ENCODE measurements at regions not wholly inside any gene's neighbourhood (a gene's known extent, or its start where the extent isn't known, plus 50 kb on each side); places are given as distances from the start of the nearest gene placed in this dataset.

DNA sequence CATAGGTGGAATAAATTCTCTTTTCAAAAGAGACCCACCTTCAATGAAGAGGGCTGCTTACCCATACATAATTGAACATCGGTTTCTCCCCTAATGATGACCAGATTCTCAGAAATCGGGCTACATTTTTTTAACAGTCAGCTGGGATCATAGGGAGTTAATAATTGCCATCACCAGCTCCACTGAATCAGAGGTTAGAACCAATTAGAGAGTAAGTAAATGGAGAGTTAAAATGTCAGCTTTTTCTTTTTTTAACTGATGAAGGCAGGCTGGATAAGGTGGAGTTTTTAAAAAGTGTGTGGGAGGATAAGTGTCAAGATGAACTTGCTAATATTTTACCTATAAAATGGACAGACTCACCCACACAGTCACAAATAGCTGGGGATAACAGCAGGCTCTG, 584.5 kb upstream of the NR3C2 start:
- H3K4me1 ChIP-seq (ENCODE audit: control insufficient read depth, insufficient read depth, low read length), result no peaks in the 10 kb centered on the region
- no peak overlapping the region for H3K4me3 ChIP-seq (ENCODE audit: insufficient read depth, low read depth, low read length)
- no peaks in the 10 kb centered on the region for H3K9me3 ChIP-seq (ENCODE audit: control insufficient read depth, low read length)
- H3K36me3 ChIP-seq (ENCODE audit: control insufficient read depth, insufficient read depth, low read length), result no peaks in the 10 kb centered on the region
- no peak overlapping the region for H3K27ac ChIP-seq (ENCODE audit: insufficient read depth, low read depth, low read length, poor library complexity, severe bottlenecking)
- WGBS, 2 experiments, result 96 to 98% methylated on average over 2 of the region's 2 CpGs
- H3K27me3 ChIP-seq (ENCODE audit: control insufficient read depth, insufficient read depth, low read length, poor library complexity, severe bottlenecking), result no peaks in the 10 kb centered on the region

DNA sequence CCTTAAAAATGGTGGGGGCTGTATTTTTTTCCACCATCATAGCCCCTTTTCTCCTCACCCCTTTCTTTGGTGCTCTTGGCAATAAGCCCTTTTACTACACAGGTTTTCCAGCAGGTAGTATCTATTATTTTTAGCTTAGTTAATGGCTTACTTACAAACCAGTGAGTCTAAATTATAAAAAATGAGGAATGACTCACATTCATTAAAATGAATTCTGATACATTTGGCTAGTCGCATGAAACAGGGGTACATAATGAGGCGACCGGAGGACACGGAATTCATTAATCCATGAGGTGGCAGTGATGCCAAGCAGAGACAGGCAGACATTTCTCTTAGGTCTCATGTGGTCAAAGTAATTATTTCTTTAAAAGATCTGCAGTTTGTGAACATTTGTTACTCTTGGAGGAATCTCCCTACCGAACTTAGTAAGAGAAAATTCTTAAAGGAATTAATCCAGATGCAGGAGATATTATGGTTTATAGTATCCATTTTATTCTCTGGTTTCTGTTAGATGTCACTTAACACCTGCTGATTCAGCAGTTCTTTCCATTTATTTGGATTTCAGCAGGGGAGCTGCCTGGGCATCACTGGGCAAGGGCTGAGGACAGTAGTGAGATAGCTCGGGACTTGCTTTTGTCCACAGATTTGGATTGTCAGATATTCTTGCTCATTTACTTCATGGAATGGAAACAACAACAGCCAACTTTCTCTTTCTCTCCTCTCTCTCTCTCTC, 575.0 kb upstream of the NR3C2 start:
- no peaks in the 10 kb centered on the region for H3K36me3 ChIP-seq (ENCODE audit: control insufficient read depth, insufficient read depth, low read length)
- no peak overlapping the region for H3K4me3 ChIP-seq (ENCODE audit: insufficient read depth, low read depth, low read length)
- no peaks in the 10 kb centered on the region for H3K4me1 ChIP-seq (ENCODE audit: control insufficient read depth, insufficient read depth, low read length)
- no peak overlapping the region for H3K27ac ChIP-seq (ENCODE audit: insufficient read depth, low read depth, low read length, poor library complexity, severe bottlenecking)
- H3K9me3 ChIP-seq (ENCODE audit: control insufficient read depth, low read length), result no peaks in the 10 kb centered on the region
- 97 to 98% methylated on average over 6 of the region's 6 CpGs for WGBS, 2 experiments
- no peaks in the 10 kb centered on the region for H3K27me3 ChIP-seq (ENCODE audit: control insufficient read depth, insufficient read depth, low read length, poor library complexity, severe bottlenecking)

DNA sequence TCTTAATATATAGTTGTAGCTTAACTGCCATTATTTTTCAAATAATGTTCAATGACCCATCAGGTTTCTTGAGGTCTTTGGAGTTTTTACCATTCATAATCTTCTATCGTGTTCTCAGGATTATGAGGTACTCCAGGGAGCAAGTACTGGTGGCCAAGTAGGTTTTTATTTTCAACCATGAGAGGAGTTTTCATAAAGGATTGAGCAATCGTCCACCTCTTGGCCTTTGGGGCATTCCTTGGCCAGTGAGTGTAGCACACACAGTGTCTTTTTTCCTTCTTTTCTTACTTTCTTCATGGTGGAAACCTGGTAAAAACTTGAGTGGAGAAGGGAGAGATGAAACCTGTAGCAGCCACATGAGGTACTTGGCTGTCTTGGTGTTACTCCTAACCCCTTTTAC, 567.0 kb upstream of the NR3C2 start:
- Histone ChIP-seq H3K36me3 (ENCODE audit: control insufficient read depth, insufficient read depth, low read length) (no peaks in the 10 kb centered on the region), H3K4me3 (ENCODE audit: insufficient read depth, low read depth, low read length) (no peak overlapping the region), H3K27me3 (ENCODE audit: control insufficient read depth, insufficient read depth, low read length, poor library complexity, severe bottlenecking) (no peaks in the 10 kb centered on the region), H3K27ac (ENCODE audit: insufficient read depth, low read depth, low read length, poor library complexity, severe bottlenecking) (no peak overlapping the region), H3K4me1 (ENCODE audit: control insufficient read depth, insufficient read depth, low read length) (no peaks in the 10 kb centered on the region), H3K9me3 (ENCODE audit: control insufficient read depth, low read length) (no peaks in the 10 kb centered on the region)
- 88 to 100% methylated on average over 2 of the region's 2 CpGs for WGBS, 2 experiments

DNA sequence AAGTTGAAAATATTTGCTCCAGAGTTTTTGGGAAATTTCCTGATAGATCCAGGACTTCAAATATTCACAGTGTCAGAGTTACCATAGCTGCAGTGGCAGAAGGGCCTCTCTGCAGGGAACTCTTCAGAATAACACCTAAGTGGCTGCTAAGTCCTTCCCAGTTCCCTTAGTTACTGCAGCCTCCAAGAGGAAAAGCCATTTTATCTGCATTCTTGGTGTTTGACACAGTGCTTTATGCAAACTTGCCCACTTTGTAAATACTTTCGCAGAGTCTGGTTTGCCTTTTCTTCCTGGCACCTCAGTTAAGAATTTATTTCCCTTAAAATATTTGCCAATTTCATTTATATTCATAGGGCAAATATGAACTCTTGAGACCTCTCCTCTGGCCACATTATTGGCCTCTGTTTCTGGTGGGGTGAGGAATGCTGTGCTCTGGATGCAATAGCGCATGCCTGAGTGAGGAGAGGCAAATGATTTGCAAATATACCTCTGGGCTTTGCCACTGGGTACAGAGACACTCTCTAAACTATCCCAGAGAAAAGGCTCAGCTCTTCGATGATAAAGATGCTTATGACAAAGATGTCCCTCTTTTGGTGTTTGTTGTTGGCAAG, 566.3 kb upstream of the NR3C2 start:
- WGBS, 2 experiments, result 87 to 89% methylated on average over 3 of the region's 3 CpGs
- Histone ChIP-seq H3K4me1 (ENCODE audit: control insufficient read depth, insufficient read depth, low read length) (no peaks in the 10 kb centered on the region), H3K36me3 (ENCODE audit: control insufficient read depth, insufficient read depth, low read length) (no peaks in the 10 kb centered on the region), H3K27me3 (ENCODE audit: control insufficient read depth, insufficient read depth, low read length, poor library complexity, severe bottlenecking) (no peaks in the 10 kb centered on the region), H3K4me3 (ENCODE audit: insufficient read depth, low read depth, low read length) (no peak overlapping the region), H3K27ac (ENCODE audit: insufficient read depth, low read depth, low read length, poor library complexity, severe bottlenecking) (no peak overlapping the region), H3K9me3 (ENCODE audit: control insufficient read depth, low read length) (no peaks in the 10 kb centered on the region)

DNA sequence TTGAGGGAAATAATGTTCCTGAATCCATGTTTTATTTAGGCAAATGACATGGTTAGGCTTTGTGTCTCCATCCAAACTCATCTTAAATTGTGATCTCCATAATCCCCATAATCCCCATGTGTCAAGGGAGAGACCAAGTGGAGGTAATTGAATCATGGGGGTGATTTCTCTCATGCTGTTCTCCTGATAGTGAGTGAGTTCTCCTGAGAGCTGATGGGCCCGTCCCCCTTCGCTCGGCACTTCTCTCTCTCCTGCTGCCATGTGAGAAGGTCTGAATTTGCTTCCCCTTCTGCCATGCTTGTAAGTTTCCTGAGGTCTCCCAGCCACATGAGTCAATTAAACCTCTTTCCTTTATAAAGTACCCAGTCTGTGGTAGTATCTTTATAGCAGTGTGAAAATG, 563.0 kb upstream of the NR3C2 start:
- H3K9me3 ChIP-seq (ENCODE audit: control insufficient read depth, low read length), result no peaks in the 10 kb centered on the region
- H3K36me3 ChIP-seq (ENCODE audit: control insufficient read depth, insufficient read depth, low read length), result no peaks in the 10 kb centered on the region
- H3K27ac ChIP-seq (ENCODE audit: insufficient read depth, low read depth, low read length, poor library complexity, severe bottlenecking), result no peak overlapping the region
- H3K4me3 ChIP-seq (ENCODE audit: insufficient read depth, low read depth, low read length), result no peak overlapping the region
- H3K4me1 ChIP-seq (ENCODE audit: control insufficient read depth, insufficient read depth, low read length), result no peaks in the 10 kb centered on the region
- no peaks in the 10 kb centered on the region for H3K27me3 ChIP-seq (ENCODE audit: control insufficient read depth, insufficient read depth, low read length, poor library complexity, severe bottlenecking)
- 93 to 98% methylated on average over 3 of the region's 3 CpGs for WGBS, 2 experiments

DNA sequence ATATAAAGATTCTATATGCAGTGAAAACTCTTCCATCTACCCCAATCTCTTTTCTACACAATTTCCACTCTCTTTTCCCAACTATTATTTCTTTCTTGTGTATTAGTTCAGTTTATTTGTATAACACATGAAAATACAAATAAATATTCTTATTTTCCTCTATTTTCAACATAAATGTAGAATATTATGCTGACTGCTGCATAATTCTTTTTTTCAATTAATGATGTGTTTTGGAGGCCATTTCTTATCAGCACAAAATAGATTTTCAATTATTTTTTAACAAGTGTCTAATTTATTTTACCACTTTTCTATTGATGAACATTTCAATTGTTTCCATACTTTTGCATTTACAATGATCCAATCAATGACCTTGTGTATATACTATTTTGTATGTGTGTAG, 557.7 kb upstream of the NR3C2 start:
- Histone ChIP-seq H3K36me3 (ENCODE audit: control insufficient read depth, insufficient read depth, low read length) (no peaks in the 10 kb centered on the region), H3K4me1 (ENCODE audit: control insufficient read depth, insufficient read depth, low read length) (no peaks in the 10 kb centered on the region), H3K27ac (ENCODE audit: insufficient read depth, low read depth, low read length, poor library complexity, severe bottlenecking) (no peak overlapping the region), H3K27me3 (ENCODE audit: control insufficient read depth, insufficient read depth, low read length, poor library complexity, severe bottlenecking) (no peaks in the 10 kb centered on the region), H3K4me3 (ENCODE audit: insufficient read depth, low read depth, low read length) (no peak overlapping the region), H3K9me3 (ENCODE audit: control insufficient read depth, low read length) (no peaks in the 10 kb centered on the region)

DNA sequence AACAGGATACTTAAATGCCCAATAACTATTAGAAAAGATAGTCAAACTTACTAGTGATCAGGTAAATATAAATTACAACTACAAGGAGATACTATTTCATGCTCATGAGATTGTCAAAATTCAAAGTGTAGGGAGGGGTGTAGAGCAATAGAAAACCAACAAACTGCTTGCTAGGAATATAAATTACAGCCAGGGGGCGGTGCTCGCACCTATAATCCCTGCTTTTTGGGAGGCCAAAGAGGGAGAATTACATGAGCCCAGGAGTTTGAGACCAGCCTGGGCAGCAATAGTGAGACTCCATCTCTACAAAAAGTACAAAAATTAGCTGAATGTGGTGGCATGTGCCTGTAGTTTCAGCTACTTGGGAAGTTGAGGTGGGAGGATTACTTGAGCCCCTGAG, 556.5 kb upstream of the NR3C2 start:
- no peaks in the 10 kb centered on the region for H3K9me3 ChIP-seq (ENCODE audit: control insufficient read depth, low read length)
- no peaks in the 10 kb centered on the region for H3K36me3 ChIP-seq (ENCODE audit: control insufficient read depth, insufficient read depth, low read length)
- no peaks in the 10 kb centered on the region for H3K4me1 ChIP-seq (ENCODE audit: control insufficient read depth, insufficient read depth, low read length)
- H3K27me3 ChIP-seq (ENCODE audit: control insufficient read depth, insufficient read depth, low read length, poor library complexity, severe bottlenecking), result no peaks in the 10 kb centered on the region
- no peak overlapping the region for H3K27ac ChIP-seq (ENCODE audit: insufficient read depth, low read depth, low read length, poor library complexity, severe bottlenecking)
- no peak overlapping the region for H3K4me3 ChIP-seq (ENCODE audit: insufficient read depth, low read depth, low read length)
- 33 to 48% methylated on average over 2 of the region's 2 CpGs for WGBS, 2 experiments

DNA sequence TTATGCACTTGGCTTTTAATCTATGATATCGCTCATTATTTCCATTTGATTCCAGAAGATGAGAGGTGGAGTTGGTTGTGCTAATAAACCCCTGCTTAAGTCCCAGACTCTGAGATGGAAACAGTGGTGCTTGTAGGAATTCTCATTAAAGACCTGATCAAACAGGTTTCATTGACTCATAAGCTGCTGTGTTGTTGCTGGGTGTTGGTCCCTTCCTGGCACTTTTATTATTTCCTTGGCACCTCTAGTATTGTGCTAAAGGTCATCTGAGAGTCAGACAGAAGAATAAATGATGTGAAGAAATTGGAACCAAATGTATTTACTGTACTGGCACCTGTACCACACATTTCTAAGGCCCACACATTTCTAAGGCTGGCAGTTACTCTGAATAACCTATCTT, 544.7 kb upstream of the NR3C2 start:
- Histone ChIP-seq H3K36me3 (ENCODE audit: control insufficient read depth, insufficient read depth, low read length) (no peaks in the 10 kb centered on the region), H3K9me3 (ENCODE audit: control insufficient read depth, low read length) (no peaks in the 10 kb centered on the region), H3K4me3 (ENCODE audit: insufficient read depth, low read depth, low read length) (no peak overlapping the region), H3K4me1 (ENCODE audit: control insufficient read depth, insufficient read depth, low read length) (no peaks in the 10 kb centered on the region), H3K27me3 (ENCODE audit: control insufficient read depth, insufficient read depth, low read length, poor library complexity, severe bottlenecking) (no peaks in the 10 kb centered on the region), H3K27ac (ENCODE audit: insufficient read depth, low read depth, low read length, poor library complexity, severe bottlenecking) (no peak overlapping the region)
- 70% methylated on average over 1 of the region's 1 CpG; no CpG with 5 or more reads in 1 of the 2 experiments for WGBS, 2 experiments

DNA sequence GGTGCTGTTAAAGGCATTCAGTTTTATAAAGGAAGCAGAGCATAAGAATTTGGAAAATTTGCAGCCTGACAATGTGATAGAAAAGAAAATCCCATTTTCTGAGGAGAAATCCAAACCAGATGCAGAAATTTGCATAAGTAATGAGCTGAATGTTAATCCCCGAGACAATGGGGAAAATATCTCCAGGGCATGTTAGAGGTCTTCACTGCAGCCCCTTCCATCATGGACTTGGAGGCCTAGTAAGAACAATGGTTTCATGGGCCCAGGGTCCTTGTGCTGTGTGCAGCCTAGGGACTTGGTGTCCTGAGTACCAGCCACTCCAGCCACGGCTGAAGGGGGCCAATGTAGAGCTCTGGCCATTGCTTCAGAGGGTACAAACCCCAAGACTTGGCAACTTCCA, 542.7 kb upstream of the NR3C2 start:
- Histone ChIP-seq H3K9me3 (ENCODE audit: control insufficient read depth, low read length) (no peaks in the 10 kb centered on the region), H3K36me3 (ENCODE audit: control insufficient read depth, insufficient read depth, low read length) (no peaks in the 10 kb centered on the region), H3K27me3 (ENCODE audit: control insufficient read depth, insufficient read depth, low read length, poor library complexity, severe bottlenecking) (no peaks in the 10 kb centered on the region), H3K4me1 (ENCODE audit: control insufficient read depth, insufficient read depth, low read length) (no peaks in the 10 kb centered on the region), H3K4me3 (ENCODE audit: insufficient read depth, low read depth, low read length) (no peak overlapping the region), H3K27ac (ENCODE audit: insufficient read depth, low read depth, low read length, poor library complexity, severe bottlenecking) (no peak overlapping the region)
- WGBS, 2 experiments, result 88 to 92% methylated on average over 2 of the region's 2 CpGs

DNA sequence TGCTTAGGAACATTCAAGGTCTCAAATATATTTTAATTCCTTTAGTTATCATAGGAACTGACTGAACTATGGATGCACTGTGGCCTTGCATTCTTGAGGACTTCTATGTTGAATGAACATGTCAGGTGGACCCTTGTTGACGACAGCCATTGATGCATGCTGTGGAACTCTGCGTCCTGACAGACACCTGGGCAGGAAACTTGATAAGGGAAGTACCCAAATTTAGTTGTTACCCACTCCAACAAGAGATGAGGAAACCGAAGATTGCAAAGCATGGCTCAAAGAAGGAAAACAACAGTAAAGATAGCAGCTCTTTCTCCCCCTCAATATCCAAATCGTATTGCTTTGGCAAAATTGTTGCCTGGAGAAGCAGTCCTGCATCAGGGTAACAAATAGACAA, 540.0 kb upstream of the NR3C2 start:
- Histone ChIP-seq H3K4me1 (ENCODE audit: control insufficient read depth, insufficient read depth, low read length) (no peaks in the 10 kb centered on the region), H3K36me3 (ENCODE audit: control insufficient read depth, insufficient read depth, low read length) (no peaks in the 10 kb centered on the region), H3K27ac (ENCODE audit: insufficient read depth, low read depth, low read length, poor library complexity, severe bottlenecking) (no peak overlapping the region), H3K9me3 (ENCODE audit: control insufficient read depth, low read length) (no peaks in the 10 kb centered on the region), H3K4me3 (ENCODE audit: insufficient read depth, low read depth, low read length) (no peak overlapping the region), H3K27me3 (ENCODE audit: control insufficient read depth, insufficient read depth, low read length, poor library complexity, severe bottlenecking) (no peaks in the 10 kb centered on the region)
- WGBS, 2 experiments, result 91 to 93% methylated on average over 4 of the region's 4 CpGs

Measured in ectodermal cell (in vitro differentiated cells).